ENCODE measurements at regions not wholly inside any gene's neighbourhood (a gene's known extent, or its start where the extent isn't known, plus 50 kb on each side); places are given as distances from the start of the nearest gene placed in this dataset.

DNA sequence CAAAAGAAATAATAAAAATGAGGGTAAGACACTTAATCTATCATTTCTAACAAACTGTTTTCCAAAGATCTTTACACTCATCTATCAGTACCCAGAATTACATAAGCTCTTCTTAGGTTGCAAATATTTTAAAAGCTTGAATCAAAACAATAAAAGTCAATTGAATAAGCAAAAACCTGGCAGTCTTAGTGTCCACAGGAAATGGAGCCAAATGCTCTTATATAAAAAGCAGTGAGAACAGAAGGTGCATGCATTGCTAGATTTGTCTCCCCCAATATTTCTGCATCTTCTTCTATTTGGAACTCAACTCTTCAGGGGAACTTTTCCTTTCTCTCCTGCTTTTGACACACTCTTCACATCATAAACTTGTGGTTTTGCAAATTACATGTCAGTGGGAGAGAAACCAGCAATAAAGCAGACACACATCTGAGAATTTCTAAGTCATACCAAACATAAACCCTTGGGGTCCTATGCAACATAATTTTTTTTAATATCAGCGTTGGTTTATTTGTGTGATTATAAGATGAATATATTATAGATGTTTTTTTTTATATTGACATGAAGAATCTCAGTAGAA is 343.9 kb upstream of the ACVR2A start:
- no peaks in the 10 kb centered on the region for H3K9me3 ChIP-seq (replicated peaks; ENCODE audit: control insufficient read depth, low read depth, low read length)
- no CpG with 5 or more reads among the region's 1 CpG for WGBS (ENCODE audit: insufficient coverage)
- H3K27me3 ChIP-seq (ENCODE audit: control insufficient read depth, insufficient read depth, low read length): no peaks in the 10 kb centered on the region
- H3K27ac ChIP-seq (ENCODE audit: low read length): no peak overlapping the region
- no peak overlapping the region for H3K4me3 ChIP-seq (ENCODE audit: low read length)
- no peaks in the 10 kb centered on the region for H3K36me3 ChIP-seq (ENCODE audit: control insufficient read depth, insufficient read depth, low read length)
- DNase-seq: peak; percentile 36
- H3K4me1 ChIP-seq (ENCODE audit: control insufficient read depth, insufficient read depth, low read length): no peaks in the 10 kb centered on the region

DNA sequence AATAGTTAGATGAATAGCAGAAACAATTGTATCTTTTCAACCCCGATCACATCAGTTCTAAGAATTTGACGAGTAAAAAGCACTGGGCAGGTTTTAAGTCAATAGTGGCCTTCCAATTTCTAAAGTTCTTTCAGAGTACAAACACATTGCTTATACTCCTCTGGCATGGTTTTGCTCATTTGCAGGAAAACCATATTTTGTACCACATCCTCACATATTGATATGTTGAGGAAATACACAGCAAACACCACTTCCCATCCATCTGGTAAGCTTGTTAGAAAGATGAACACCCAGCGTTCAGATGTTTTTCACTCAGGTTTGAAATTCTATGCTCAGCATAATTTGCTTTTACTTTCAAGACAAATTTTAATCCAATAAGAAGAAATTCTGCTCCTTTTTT is 344.6 kb upstream of the ACVR2A start:
- WGBS (ENCODE audit: insufficient coverage): 20% methylated on average over 1 of the region's 3 CpGs
- H3K9me3 ChIP-seq (replicated peaks; ENCODE audit: control insufficient read depth, low read depth, low read length): no peaks in the 10 kb centered on the region
- H3K36me3 ChIP-seq (ENCODE audit: control insufficient read depth, insufficient read depth, low read length): no peaks in the 10 kb centered on the region
- no peaks in the 10 kb centered on the region for H3K27me3 ChIP-seq (ENCODE audit: control insufficient read depth, insufficient read depth, low read length)
- no peak overlapping the region for H3K4me3 ChIP-seq (ENCODE audit: low read length)
- no peak for DNase-seq
- no peak overlapping the region for H3K27ac ChIP-seq (ENCODE audit: low read length)
- no peaks in the 10 kb centered on the region for H3K4me1 ChIP-seq (ENCODE audit: control insufficient read depth, insufficient read depth, low read length)

GRCh38 chr2:147499785-147500184 is 345.0 kb upstream of the ACVR2A start:
- H3K9me3 ChIP-seq (replicated peaks; ENCODE audit: control insufficient read depth, low read depth, low read length): no peaks in the 10 kb centered on the region
- H3K27me3 ChIP-seq (ENCODE audit: control insufficient read depth, insufficient read depth, low read length): no peaks in the 10 kb centered on the region
- H3K27ac ChIP-seq (ENCODE audit: low read length): no peak overlapping the region
- H3K4me3 ChIP-seq (ENCODE audit: low read length): no peak overlapping the region
- no CpG with 5 or more reads among the region's 2 CpGs for WGBS (ENCODE audit: insufficient coverage)
- no peaks in the 10 kb centered on the region for H3K36me3 ChIP-seq (ENCODE audit: control insufficient read depth, insufficient read depth, low read length)
- no peak for DNase-seq
- H3K4me1 ChIP-seq (ENCODE audit: control insufficient read depth, insufficient read depth, low read length): no peaks in the 10 kb centered on the region

- no peak overlapping the region for H3K27ac ChIP-seq (ENCODE audit: low read length)
- peaks cover 2% of the 10 kb centered on the region for H3K9me3 ChIP-seq (replicated peaks; ENCODE audit: control insufficient read depth, low read depth, low read length)
- H3K27me3 ChIP-seq (ENCODE audit: control insufficient read depth, insufficient read depth, low read length): no peaks in the 10 kb centered on the region
- DNase-seq: no peak
- 96% methylated on average over 3 of the region's 5 CpGs for WGBS (ENCODE audit: insufficient coverage)
- no peaks in the 10 kb centered on the region for H3K36me3 ChIP-seq (ENCODE audit: control insufficient read depth, insufficient read depth, low read length)
- no peaks in the 10 kb centered on the region for H3K4me1 ChIP-seq (ENCODE audit: control insufficient read depth, insufficient read depth, low read length)
- no peak overlapping the region for H3K4me3 ChIP-seq (ENCODE audit: low read length)
Observed at GRCh38 chr2:147495734-147496133, 349.1 kb upstream of the ACVR2A start.

- WGBS (ENCODE audit: insufficient coverage): no CpG with 5 or more reads among the region's 2 CpGs
- no peaks in the 10 kb centered on the region for H3K36me3 ChIP-seq (ENCODE audit: control insufficient read depth, insufficient read depth, low read length)
- no peak for DNase-seq
- peaks cover 6% of the 10 kb centered on the region for H3K4me1 ChIP-seq (ENCODE audit: control insufficient read depth, insufficient read depth, low read length)
- H3K27me3 ChIP-seq (ENCODE audit: control insufficient read depth, insufficient read depth, low read length): no peaks in the 10 kb centered on the region
- H3K9me3 ChIP-seq (replicated peaks; ENCODE audit: control insufficient read depth, low read depth, low read length): peaks cover 2% of the 10 kb centered on the region
- no peak overlapping the region for H3K4me3 ChIP-seq (ENCODE audit: low read length)
- no peak overlapping the region for H3K27ac ChIP-seq (ENCODE audit: low read length)
Observed at GRCh38 chr2:147492471-147492870, 352.4 kb upstream of the ACVR2A start.

DNA sequence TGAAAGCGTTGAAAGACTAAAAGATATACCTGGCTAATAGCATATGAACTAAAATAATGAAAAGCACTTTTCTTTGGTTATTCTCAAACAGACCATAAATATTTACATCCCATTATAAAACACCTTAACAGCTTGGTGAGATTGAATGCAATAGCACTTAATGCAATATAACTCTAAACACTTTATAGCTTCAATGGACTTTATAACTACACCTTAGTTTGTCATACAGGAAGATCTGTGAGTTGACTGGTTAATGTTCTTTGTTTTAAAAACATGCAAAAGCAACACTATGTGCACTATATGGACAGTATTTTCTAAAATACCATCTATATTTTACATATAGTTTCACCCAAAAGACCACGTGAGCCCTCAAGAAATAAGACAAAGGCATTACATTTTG is 353.3 kb upstream of the ACVR2A start:
- DNase-seq: no peak
- no CpG with 5 or more reads among the region's 2 CpGs for WGBS (ENCODE audit: insufficient coverage)
- H3K9me3 ChIP-seq (replicated peaks; ENCODE audit: control insufficient read depth, low read depth, low read length): peaks cover 2% of the 10 kb centered on the region
- no peaks in the 10 kb centered on the region for H3K36me3 ChIP-seq (ENCODE audit: control insufficient read depth, insufficient read depth, low read length)
- peaks cover 6% of the 10 kb centered on the region for H3K4me1 ChIP-seq (ENCODE audit: control insufficient read depth, insufficient read depth, low read length)
- no peaks in the 10 kb centered on the region for H3K27me3 ChIP-seq (ENCODE audit: control insufficient read depth, insufficient read depth, low read length)
- H3K4me3 ChIP-seq (ENCODE audit: low read length): no peak overlapping the region
- no peak overlapping the region for H3K27ac ChIP-seq (ENCODE audit: low read length)

- no CpG with 5 or more reads among the region's 5 CpGs for WGBS (ENCODE audit: insufficient coverage)
- no peak for DNase-seq
Observed at GRCh38 chr2:147490401-147491261, 354.2 kb upstream of the ACVR2A start.

DNA sequence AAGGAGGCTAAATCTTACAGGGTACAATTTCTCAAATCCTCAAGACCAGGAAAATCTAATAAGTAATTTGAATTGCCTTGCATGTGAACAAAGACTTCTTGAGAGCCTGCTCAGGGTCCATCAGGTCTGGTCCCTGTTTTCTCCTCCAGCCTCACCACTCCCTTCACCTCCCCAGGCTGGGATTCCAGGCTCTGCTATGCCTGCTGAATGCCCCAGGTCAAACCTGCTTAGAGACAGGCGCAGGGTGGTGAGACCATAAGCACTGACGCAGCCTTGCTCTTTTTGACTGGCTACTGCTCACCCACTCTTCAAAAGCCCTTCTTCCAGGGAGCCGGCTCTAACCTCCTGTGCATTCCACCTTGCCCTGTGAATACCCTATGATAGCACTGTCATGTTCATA is 356.4 kb upstream of the ACVR2A start:
- H3K27me3 ChIP-seq (ENCODE audit: control insufficient read depth, insufficient read depth, low read length): no peaks in the 10 kb centered on the region
- no CpG with 5 or more reads among the region's 3 CpGs for WGBS (ENCODE audit: insufficient coverage)

More at GRCh38 chr2:147490401-147491261, 354.2 kb upstream of the ACVR2A start:
- peaks cover 2% of the 10 kb centered on the region for H3K9me3 ChIP-seq (replicated peaks; ENCODE audit: control insufficient read depth, low read depth, low read length)
- no peak overlapping the region for H3K4me3 ChIP-seq (ENCODE audit: low read length)
- no peaks in the 10 kb centered on the region for H3K36me3 ChIP-seq (ENCODE audit: control insufficient read depth, insufficient read depth, low read length)
- H3K4me1 ChIP-seq (ENCODE audit: control insufficient read depth, insufficient read depth, low read length): peaks cover 7% of the 10 kb centered on the region
- no peak overlapping the region for H3K27ac ChIP-seq (ENCODE audit: low read length)
- H3K27me3 ChIP-seq (ENCODE audit: control insufficient read depth, insufficient read depth, low read length): no peaks in the 10 kb centered on the region

GRCh38 chr2:147487978-147488289 is 356.9 kb upstream of the ACVR2A start:
- no peak for DNase-seq
- no peaks in the 10 kb centered on the region for H3K36me3 ChIP-seq (ENCODE audit: control insufficient read depth, insufficient read depth, low read length)
- no peak overlapping the region for H3K4me3 ChIP-seq (ENCODE audit: low read length)
- no peaks in the 10 kb centered on the region for H3K9me3 ChIP-seq (replicated peaks; ENCODE audit: control insufficient read depth, low read depth, low read length)
- WGBS (ENCODE audit: insufficient coverage): no CpG with 5 or more reads among the region's 2 CpGs
- no peak overlapping the region for H3K27ac ChIP-seq (ENCODE audit: low read length)
- no peaks in the 10 kb centered on the region for H3K27me3 ChIP-seq (ENCODE audit: control insufficient read depth, insufficient read depth, low read length)
- H3K4me1 ChIP-seq (ENCODE audit: control insufficient read depth, insufficient read depth, low read length): peaks cover 8% of the 10 kb centered on the region

More for the DNA sequence above, 356.4 kb upstream of the ACVR2A start:
- no peaks in the 10 kb centered on the region for H3K9me3 ChIP-seq (replicated peaks; ENCODE audit: control insufficient read depth, low read depth, low read length)
- no peak overlapping the region for H3K4me3 ChIP-seq (ENCODE audit: low read length)
- H3K36me3 ChIP-seq (ENCODE audit: control insufficient read depth, insufficient read depth, low read length): no peaks in the 10 kb centered on the region
- no peak for DNase-seq
- H3K27ac ChIP-seq (ENCODE audit: low read length): no peak overlapping the region
- peaks cover 8% of the 10 kb centered on the region for H3K4me1 ChIP-seq (ENCODE audit: control insufficient read depth, insufficient read depth, low read length)

GRCh38 chr2:147487286-147487977 is 357.4 kb upstream of the ACVR2A start:
- WGBS (ENCODE audit: insufficient coverage): no CpG with 5 or more reads among the region's 3 CpGs
- Histone ChIP-seq H3K27ac (ENCODE audit: low read length) (no peak overlapping the region), H3K9me3 (replicated peaks; ENCODE audit: control insufficient read depth, low read depth, low read length) (no peaks in the 10 kb centered on the region), H3K4me1 (ENCODE audit: control insufficient read depth, insufficient read depth, low read length) (peaks cover 8% of the 10 kb centered on the region), H3K27me3 (ENCODE audit: control insufficient read depth, insufficient read depth, low read length) (no peaks in the 10 kb centered on the region), H3K36me3 (ENCODE audit: control insufficient read depth, insufficient read depth, low read length) (no peaks in the 10 kb centered on the region), H3K4me3 (ENCODE audit: low read length) (no peak overlapping the region)
- DNase-seq: peak; percentile 47

All from muscle of leg (tissue), 3 donors.